ENCODE measurements at regions not wholly inside any gene's neighbourhood (a gene's known extent, or its start where the extent isn't known, plus 50 kb on each side); places are given as distances from the start of the nearest gene placed in this dataset.

DNA sequence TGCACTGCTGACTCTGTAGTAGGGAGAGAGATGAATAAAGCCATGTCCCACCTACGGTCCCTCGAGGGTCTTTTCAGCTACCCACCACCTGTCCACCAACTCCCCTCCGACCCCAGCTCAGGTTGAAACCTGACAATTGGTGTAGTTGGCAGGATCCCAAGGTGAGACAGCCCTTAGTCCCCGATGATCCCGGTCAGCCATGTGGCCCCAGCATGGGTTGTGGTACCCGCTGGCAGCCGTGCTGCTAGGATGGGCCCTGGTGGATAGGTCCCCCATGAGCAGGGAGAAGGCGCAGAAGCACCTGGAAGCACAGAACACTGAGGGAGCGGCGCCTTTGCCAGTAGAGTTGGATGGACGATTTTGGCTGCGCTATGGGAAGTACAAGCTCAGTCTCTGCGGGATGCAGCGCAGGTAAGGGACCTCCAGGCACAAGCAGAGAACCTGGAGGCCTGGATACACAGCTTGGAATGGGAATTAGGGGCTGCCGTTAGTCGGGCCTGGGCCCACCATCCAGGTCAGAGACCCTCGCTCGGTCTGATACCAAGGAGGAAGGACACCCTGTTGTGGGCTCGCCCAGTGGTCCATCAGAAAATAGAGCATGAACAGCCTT lies 694.6 kb upstream of the AGA start:
- H3K9me3 Mint-ChIP-seq: peaks cover 6% of the 10 kb centered on the region
- no peaks in the 10 kb centered on the region for H3K27me3 Mint-ChIP-seq (ENCODE audit: low read depth)
- H3K36me3 Mint-ChIP-seq (ENCODE audit: low read depth): no peaks in the 10 kb centered on the region
- no peak overlapping the region for H3K27ac Mint-ChIP-seq
- no peaks in the 10 kb centered on the region for H3K4me1 Mint-ChIP-seq
- no peak overlapping the region for H3K4me3 Mint-ChIP-seq
- TF ChIP-seq, protein P1, sequence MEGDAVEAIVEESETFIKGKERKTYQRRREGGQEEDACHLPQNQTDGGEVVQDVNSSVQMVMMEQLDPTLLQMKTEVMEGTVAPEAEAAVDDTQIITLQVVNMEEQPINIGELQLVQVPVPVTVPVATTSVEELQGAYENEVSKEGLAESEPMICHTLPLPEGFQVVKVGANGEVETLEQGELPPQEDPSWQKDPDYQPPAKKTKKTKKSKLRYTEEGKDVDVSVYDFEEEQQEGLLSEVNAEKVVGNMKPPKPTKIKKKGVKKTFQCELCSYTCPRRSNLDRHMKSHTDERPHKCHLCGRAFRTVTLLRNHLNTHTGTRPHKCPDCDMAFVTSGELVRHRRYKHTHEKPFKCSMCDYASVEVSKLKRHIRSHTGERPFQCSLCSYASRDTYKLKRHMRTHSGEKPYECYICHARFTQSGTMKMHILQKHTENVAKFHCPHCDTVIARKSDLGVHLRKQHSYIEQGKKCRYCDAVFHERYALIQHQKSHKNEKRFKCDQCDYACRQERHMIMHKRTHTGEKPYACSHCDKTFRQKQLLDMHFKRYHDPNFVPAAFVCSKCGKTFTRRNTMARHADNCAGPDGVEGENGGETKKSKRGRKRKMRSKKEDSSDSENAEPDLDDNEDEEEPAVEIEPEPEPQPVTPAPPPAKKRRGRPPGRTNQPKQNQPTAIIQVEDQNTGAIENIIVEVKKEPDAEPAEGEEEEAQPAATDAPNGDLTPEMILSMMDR (IDR thresholded peaks at IDR 0.05; ENCODE audit: unreplicated experiment in 3 of 3): no peak

GRCh38 chr4:178137732-178138471 lies 695.7 kb upstream of the AGA start:
- H3K9me3 Mint-ChIP-seq: peaks cover 6% of the 10 kb centered on the region
- no peaks in the 10 kb centered on the region for H3K36me3 Mint-ChIP-seq (ENCODE audit: low read depth)
- H3K4me1 Mint-ChIP-seq: no peaks in the 10 kb centered on the region
- H3K27me3 Mint-ChIP-seq (ENCODE audit: low read depth): no peaks in the 10 kb centered on the region
- no peak overlapping the region for H3K27ac Mint-ChIP-seq
- TF ChIP-seq, protein P1 (IDR thresholded peaks at IDR 0.05; ENCODE audit: unreplicated experiment in 3 of 3): no peak
- no peak overlapping the region for H3K4me3 Mint-ChIP-seq

DNA sequence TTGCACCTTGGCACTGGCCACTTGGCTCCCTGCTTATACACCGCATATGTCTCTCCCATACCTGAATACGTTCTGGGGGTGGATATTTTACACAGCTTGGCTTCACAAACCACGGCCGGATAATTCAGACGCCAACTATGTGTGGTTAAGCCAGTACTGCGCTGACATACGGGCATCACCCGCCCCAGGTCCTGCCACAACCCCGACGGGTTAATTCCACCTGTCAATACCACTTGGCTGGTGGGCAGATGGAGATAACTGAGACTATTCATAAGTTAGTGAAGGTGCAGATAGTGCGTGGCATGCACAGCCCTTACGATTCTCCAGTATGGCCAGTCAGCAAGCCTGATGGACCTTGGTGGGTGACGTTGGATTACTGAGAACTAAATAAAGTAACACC lies 696.3 kb upstream of the AGA start:
- no peaks in the 10 kb centered on the region for H3K27me3 Mint-ChIP-seq (ENCODE audit: low read depth)
- H3K9me3 Mint-ChIP-seq: peaks cover 9% of the 10 kb centered on the region
- H3K4me3 Mint-ChIP-seq: no peak overlapping the region
- no peaks in the 10 kb centered on the region for H3K4me1 Mint-ChIP-seq
- TF ChIP-seq, protein P1 (IDR thresholded peaks at IDR 0.05; ENCODE audit: unreplicated experiment in 3 of 3): no peak
- H3K27ac Mint-ChIP-seq: no peak overlapping the region
- no peaks in the 10 kb centered on the region for H3K36me3 Mint-ChIP-seq (ENCODE audit: low read depth)

GRCh38 chr4:178140326-178140915 lies 698.2 kb upstream of the AGA start:
- Mint-ChIP-seq H3K27me3 (ENCODE audit: low read depth) (no peaks in the 10 kb centered on the region), H3K4me3 (no peak overlapping the region), H3K36me3 (ENCODE audit: low read depth) (no peaks in the 10 kb centered on the region), H3K9me3 (peaks cover 9% of the 10 kb centered on the region), H3K27ac (no peak overlapping the region), H3K4me1 (no peaks in the 10 kb centered on the region)
- TF ChIP-seq, protein P1 (IDR thresholded peaks at IDR 0.05; ENCODE audit: unreplicated experiment in 3 of 3): no peak

DNA sequence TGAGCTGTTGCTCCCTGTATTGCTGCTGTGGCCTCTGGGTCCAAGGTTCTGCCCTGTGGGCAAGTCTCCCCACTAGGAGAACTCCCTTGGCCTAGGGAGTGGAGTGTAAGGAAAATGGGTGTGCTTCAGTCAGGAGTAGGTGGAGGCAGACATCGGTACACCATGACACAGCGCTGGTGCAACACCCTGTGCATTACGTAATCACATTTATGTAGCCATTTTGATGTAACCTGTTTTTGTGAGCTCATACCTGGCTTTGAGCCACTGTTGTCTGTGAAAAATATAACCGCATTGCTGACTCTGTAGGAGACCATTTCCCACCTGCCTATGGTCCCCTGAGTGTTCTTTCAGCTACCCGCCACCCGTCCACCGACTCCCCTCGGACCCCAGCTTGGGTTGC lies 700.5 kb upstream of the AGA start:
- H3K4me3 Mint-ChIP-seq: no peak overlapping the region
- no peaks in the 10 kb centered on the region for H3K36me3 Mint-ChIP-seq (ENCODE audit: low read depth)
- TF ChIP-seq, protein P1 (IDR thresholded peaks at IDR 0.05; ENCODE audit: unreplicated experiment in 3 of 3): no peak

More for the DNA sequence above, 700.5 kb upstream of the AGA start:
- peaks cover 9% of the 10 kb centered on the region for H3K9me3 Mint-ChIP-seq
- no peak overlapping the region for H3K27ac Mint-ChIP-seq
- no peaks in the 10 kb centered on the region for H3K4me1 Mint-ChIP-seq
- no peaks in the 10 kb centered on the region for H3K27me3 Mint-ChIP-seq (ENCODE audit: low read depth)
